ENCODE measurements at regions not wholly inside any gene's neighbourhood (a gene's known extent, or its start where the extent isn't known, plus 50 kb on each side); places are given as distances from the start of the nearest gene placed in this dataset.
"Not testable (repeated sequence)": the region's sequence is repeated elsewhere in the genome, so short reads cannot be mapped to it uniquely, and the experiment has no call there.

GRCh38 chr6:112665114-112665513 is 318.0 kb downstream of the RFPL4B start:
- FAIRE-seq, result no peak

- no peak for FAIRE-seq
Observed at GRCh38 chr6:112665815-112666214, 318.7 kb downstream of the RFPL4B start.

- no peak for FAIRE-seq
Observed at GRCh38 chr6:112667427-112667826, 320.3 kb downstream of the RFPL4B start.

- no peak for FAIRE-seq
Observed at GRCh38 chr6:112680091-112680490, 333.0 kb downstream of the RFPL4B start.

GRCh38 chr6:112682071-112682470 is 334.9 kb downstream of the RFPL4B start:
- no peak for FAIRE-seq

- no peak for FAIRE-seq
Observed at GRCh38 chr6:112683106-112683505, 336.0 kb downstream of the RFPL4B start.

- no peak for FAIRE-seq
Observed at GRCh38 chr6:112683926-112684325, 336.8 kb downstream of the RFPL4B start.

GRCh38 chr6:112685521-112686220 is 338.5 kb downstream of the RFPL4B start:
- FAIRE-seq, result not testable (repeated sequence)

- not testable (repeated sequence) for FAIRE-seq
Observed at GRCh38 chr6:112688487-112689165, 341.5 kb downstream of the RFPL4B start.

GRCh38 chr6:112689183-112689858 is 342.2 kb downstream of the RFPL4B start:
- not testable (repeated sequence) for FAIRE-seq

- FAIRE-seq, result no peak
Observed at GRCh38 chr6:112690497-112691202, 343.5 kb downstream of the RFPL4B start.

- no peak for FAIRE-seq
Observed at GRCh38 chr6:112691289-112691688, 344.2 kb downstream of the RFPL4B start.

GRCh38 chr6:112695001-112695400 is 347.9 kb downstream of the RFPL4B start:
- FAIRE-seq, result no peak

- FAIRE-seq, result no peak
Observed at GRCh38 chr6:112697265-112697664, 350.1 kb downstream of the RFPL4B start.

GRCh38 chr6:112701201-112701600 is 354.1 kb downstream of the RFPL4B start:
- FAIRE-seq, result no peak

GRCh38 chr6:112710710-112711109 is 363.6 kb downstream of the RFPL4B start:
- no peak for FAIRE-seq

GRCh38 chr6:112713402-112713801 is 366.3 kb downstream of the RFPL4B start:
- FAIRE-seq, result no peak

- no peak for FAIRE-seq
Observed at GRCh38 chr6:112717401-112717800, 370.3 kb downstream of the RFPL4B start.

GRCh38 chr6:112717856-112718255 is 370.7 kb downstream of the RFPL4B start:
- FAIRE-seq, result no peak

- FAIRE-seq, result no peak
Observed at GRCh38 chr6:112725541-112726085, 378.5 kb downstream of the RFPL4B start.

GRCh38 chr6:112735129-112735528 is 388.0 kb downstream of the RFPL4B start:
- FAIRE-seq, result no peak

- no peak for FAIRE-seq
Observed at GRCh38 chr6:112739766-112740165, 392.6 kb downstream of the RFPL4B start.

- FAIRE-seq, result no peak
Observed at GRCh38 chr6:112743323-112743722, 396.2 kb downstream of the RFPL4B start.

All from G401.6 (cell line).